Smooth muscle cell (in vitro differentiated cells): ENCODE measurements at regions not wholly inside any gene's neighbourhood (a gene's known extent, or its start where the extent isn't known, plus 50 kb on each side); places are given as distances from the start of the nearest gene placed in this dataset.

ENCODE experiments used
- DNase-seq: peaks from one replicate; lab custom pipeline; 2025; ENCODE audit not compliant: unreplicated experiment; lab: John Stamatoyannopoulos, UW
- H2AFZ ChIP-seq: fragments of 200-600 bp; sonication (generic); 2 replicates; pipeline ENCODE4 v1.6.0; 2016; ENCODE audit warnings: antibody characterized with exemption, low read depth, mild to moderate bottlenecking
- H3F3A ChIP-seq: fragments of 200-600 bp; sonication (generic); 2 replicates; pipeline ENCODE4 v1.6.0; 2017; ENCODE audit warnings: antibody characterized with exemption, low read depth
- H3K27ac ChIP-seq: fragments of 200-600 bp; sonication (generic); 2 replicates; pipeline ENCODE4 v1.5.1; 2016; ENCODE audit warnings: low read depth, mild to moderate bottlenecking
- H3K27me3 ChIP-seq: fragments of 200-600 bp; sonication (generic); 2 replicates; pipeline ENCODE4 v1.6.1; 2016; ENCODE audit warnings: low read depth, mild to moderate bottlenecking
- H3K36me3 ChIP-seq: fragments of 200-600 bp; sonication (generic); 2 replicates; pipeline ENCODE4 v1.5.1; 2016; ENCODE audit warnings: low read depth
- H3K4me1 ChIP-seq: fragments of 200-600 bp; sonication (generic); 2 replicates; pipeline ENCODE4 v1.5.1; 2016; ENCODE audit warnings: low read depth
- H3K4me2 ChIP-seq: fragments of 200-600 bp; sonication (generic); 2 replicates; pipeline ENCODE4 v1.6.0; 2016; ENCODE audit warnings: mild to moderate bottlenecking
- H3K4me3 ChIP-seq: fragments of 200-600 bp; sonication (generic); 2 replicates; pipeline ENCODE4 v1.5.1; 2016; ENCODE audit warnings: mild to moderate bottlenecking
- H3K79me2 ChIP-seq: fragments of 200-600 bp; sonication (generic); 2 replicates; pipeline ENCODE4 v1.6.0; 2016; ENCODE audit warnings: low read depth, mild to moderate bottlenecking
- H3K9ac ChIP-seq: fragments of 200-600 bp; sonication (generic); 2 replicates; pipeline ENCODE4 v1.6.0; 2016; ENCODE audit warnings: low read depth
- H3K9me3 ChIP-seq: fragments of 200-600 bp; sonication (generic); replicated peaks from 2 replicates; pipeline ENCODE4 v1.5.1; 2016; ENCODE audit warnings: low read depth
- H4K20me1 ChIP-seq: fragments of 200-600 bp; sonication (generic); 2 replicates; pipeline ENCODE4 v1.6.0; 2016; ENCODE audit warnings: low read depth
- CTCF ChIP-seq: fragments of 200-600 bp; sonication (generic); IDR thresholded peaks from 2 replicates; pipeline ENCODE4 v1.5.1; 2017; ENCODE audit warnings: borderline replicate concordance, mild to moderate bottlenecking, antibody characterized with exemption; ENCODE audit not compliant: insufficient read depth, poor library complexity, severe bottlenecking
- WGBS: methylation state at CpG from one replicate; pipeline ENCODE4 v1.1.7; 2016; ENCODE audit warnings: low lambda C conversion rate; 5-methylcytosine and 5-hydroxymethylcytosine counted together

DNA sequence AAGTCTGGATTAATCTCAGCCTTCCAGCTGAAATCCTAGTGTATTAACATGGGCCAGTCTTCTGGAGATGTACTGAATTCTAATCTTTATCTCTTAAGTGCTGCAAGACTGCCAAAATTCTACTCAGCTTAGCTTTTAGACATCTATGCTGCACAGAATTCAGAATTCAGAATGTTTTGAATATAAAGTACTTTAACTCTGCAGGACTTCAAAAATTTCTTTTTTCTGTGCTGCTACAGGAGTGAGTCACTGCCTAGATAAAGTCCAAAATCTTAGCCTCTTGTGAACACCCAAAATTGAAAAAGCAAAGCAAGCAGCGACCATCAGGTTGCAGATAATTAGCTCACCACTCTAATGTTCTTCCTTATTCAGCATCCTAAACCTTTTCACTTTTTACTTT is 1092.6 kb upstream of the PCDH10 start:
- no peaks in the 10 kb centered on the region for H3K9me3 ChIP-seq
- no peaks in the 10 kb centered on the region for H4K20me1 ChIP-seq
- 67% methylated on average over 1 of the region's 1 CpG for WGBS
- no peak overlapping the region for H2AFZ ChIP-seq
- no peaks in the 10 kb centered on the region for H3K27me3 ChIP-seq
- no peaks in the 10 kb centered on the region for H3K79me2 ChIP-seq
- DNase-seq, result no peak
- H3F3A ChIP-seq, result peaks cover 4% of the 10 kb centered on the region
- no peak overlapping the region for H3K9ac ChIP-seq
- H3K36me3 ChIP-seq, result no peaks in the 10 kb centered on the region
- H3K27ac ChIP-seq, result no peak overlapping the region
- TF ChIP-seq CTCF, result no peak
- no peaks in the 10 kb centered on the region for H3K4me1 ChIP-seq
- H3K4me3 ChIP-seq, result no peak overlapping the region
- H3K4me2 ChIP-seq, result peak overlapping the region; percentile 22

DNA sequence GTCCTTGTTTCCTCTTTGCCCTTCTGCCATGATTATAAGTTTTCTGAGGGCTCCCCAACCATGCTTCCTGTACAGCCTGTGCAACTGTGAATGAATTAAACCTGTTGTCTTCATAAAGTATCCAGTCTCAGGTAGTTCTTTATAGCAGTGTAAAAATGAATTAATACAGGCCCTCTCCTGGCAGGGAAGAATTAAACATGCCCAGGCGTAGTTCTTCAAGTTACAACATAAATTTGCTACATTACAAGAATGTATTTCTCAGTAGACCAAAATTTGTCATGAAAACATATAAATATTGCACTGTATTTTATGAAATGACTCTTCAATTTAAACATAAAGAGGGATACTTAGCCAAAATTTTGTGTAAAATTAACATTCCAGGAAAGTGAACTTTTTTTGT is 1089.9 kb upstream of the PCDH10 start:
- Histone ChIP-seq H3F3A (peaks cover 4% of the 10 kb centered on the region), H2AFZ (no peak overlapping the region), H3K36me3 (no peaks in the 10 kb centered on the region), H3K4me3 (no peak overlapping the region), H4K20me1 (no peaks in the 10 kb centered on the region), H3K27ac (no peak overlapping the region), H3K4me1 (no peaks in the 10 kb centered on the region), H3K79me2 (no peaks in the 10 kb centered on the region), H3K4me2 (no peak overlapping the region), H3K9ac (no peak overlapping the region), H3K27me3 (no peaks in the 10 kb centered on the region), H3K9me3 (no peaks in the 10 kb centered on the region)
- WGBS, result 85% methylated on average over 1 of the region's 1 CpG
- DNase-seq, result no peak
- TF ChIP-seq CTCF, result no peak

DNA sequence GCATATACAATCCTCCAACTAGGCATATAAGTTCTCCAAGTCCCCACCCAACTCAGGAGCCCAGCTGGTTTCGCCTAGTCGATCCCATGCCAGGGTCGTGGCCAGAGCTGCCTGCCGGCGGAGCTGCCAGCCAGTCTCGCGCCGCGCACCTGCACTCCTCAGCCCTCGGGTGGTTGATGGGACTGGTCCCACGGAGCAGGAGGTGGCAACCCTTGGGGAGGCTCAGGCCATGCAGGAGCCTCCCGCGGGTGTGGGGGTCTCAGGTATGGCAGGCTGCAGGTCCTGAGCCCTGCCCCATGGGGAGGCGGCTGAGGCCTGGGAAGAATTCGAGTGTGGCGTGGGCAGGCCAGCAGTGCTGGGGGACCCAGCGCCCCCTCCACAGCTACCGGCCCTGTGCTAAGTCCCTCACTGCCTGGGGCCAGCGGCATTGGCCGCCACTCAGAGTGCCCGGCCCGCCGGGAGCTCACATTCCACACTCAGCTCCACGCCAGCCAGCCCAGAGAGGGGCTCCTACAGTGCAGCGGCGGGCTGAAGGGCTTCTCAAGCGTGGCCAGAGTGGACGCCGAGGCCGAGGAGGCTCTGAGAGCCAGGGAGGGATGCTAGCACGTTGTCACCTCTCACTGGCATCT is 1086.4 kb upstream of the PCDH10 start:
- DNase-seq, result no peak
- no peaks in the 10 kb centered on the region for H3K27me3 ChIP-seq
- TF ChIP-seq CTCF, result no peak
- no peaks in the 10 kb centered on the region for H3K36me3 ChIP-seq
- H2AFZ ChIP-seq, result no peak overlapping the region
- H3K9me3 ChIP-seq, result no peaks in the 10 kb centered on the region
- H4K20me1 ChIP-seq, result no peaks in the 10 kb centered on the region
- H3K4me1 ChIP-seq, result no peaks in the 10 kb centered on the region
- H3K4me3 ChIP-seq, result no peak overlapping the region
- H3F3A ChIP-seq, result no peaks in the 10 kb centered on the region
- no peaks in the 10 kb centered on the region for H3K79me2 ChIP-seq
- no peak overlapping the region for H3K9ac ChIP-seq
- H3K27ac ChIP-seq, result no peak overlapping the region
- 96% methylated on average over 31 of the region's 31 CpGs for WGBS
- H3K4me2 ChIP-seq, result no peak overlapping the region

- H3K4me3 ChIP-seq, result no peak overlapping the region
- WGBS, result 50% methylated on average over 1 of the region's 1 CpG
- no peaks in the 10 kb centered on the region for H3K79me2 ChIP-seq
- H3K4me2 ChIP-seq, result no peak overlapping the region
- no peak for TF ChIP-seq CTCF
- H3F3A ChIP-seq, result no peaks in the 10 kb centered on the region
- no peak for DNase-seq
- no peaks in the 10 kb centered on the region for H4K20me1 ChIP-seq
- no peaks in the 10 kb centered on the region for H3K4me1 ChIP-seq
- H3K9me3 ChIP-seq, result no peaks in the 10 kb centered on the region
- H3K27ac ChIP-seq, result no peak overlapping the region
- H3K27me3 ChIP-seq, result no peaks in the 10 kb centered on the region
- no peak overlapping the region for H3K9ac ChIP-seq
- H2AFZ ChIP-seq, result no peak overlapping the region
- H3K36me3 ChIP-seq, result no peaks in the 10 kb centered on the region
Measured at GRCh38 chr4:132063829-132064228, 1085.3 kb upstream of the PCDH10 start.
